HG02642 (cell line): ENCODE measurements at regions not wholly inside any gene's neighbourhood (a gene's known extent, or its start where the extent isn't known, plus 50 kb on each side); places are given as distances from the start of the nearest gene placed in this dataset.
"Not testable (repeated sequence)": the region's sequence is repeated elsewhere in the genome, so short reads cannot be mapped to it uniquely, and the experiment has no call there.

Source experiments
- ATAC-seq: cut with Tn5 transposase; IDR thresholded peaks from one replicate; pipeline ENCODE4 v1.9.1; 2021; ENCODE audit warnings: mild to moderate bottlenecking; ENCODE audit not compliant: unreplicated experiment, poor library complexity

DNA sequence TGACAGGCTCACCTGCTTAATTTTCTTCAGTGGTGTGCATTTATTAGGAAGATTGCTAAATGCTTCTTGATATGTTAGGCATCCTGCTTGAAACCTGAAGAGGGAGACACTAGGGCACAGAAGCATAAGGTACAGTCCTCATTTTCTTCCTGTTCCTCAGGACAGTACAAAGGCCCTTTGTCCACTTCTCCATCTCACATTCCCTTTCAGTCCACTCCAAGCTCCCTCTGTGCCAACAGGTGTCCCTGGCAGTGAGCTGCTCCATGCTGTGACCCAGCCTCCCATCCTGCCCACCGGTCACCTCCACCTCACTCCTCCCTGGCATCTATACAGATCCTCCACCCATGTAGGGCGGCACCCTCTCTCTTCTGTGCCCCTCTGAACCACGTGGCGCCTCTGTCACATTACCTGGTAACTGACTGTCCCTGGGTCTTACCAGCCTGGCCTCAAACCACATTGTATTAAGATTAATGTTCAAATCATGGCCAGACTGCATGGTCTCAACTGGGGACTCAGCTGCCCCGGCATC, 162.8 kb downstream of the VAPA start:
- ATAC-seq = no peak

DNA sequence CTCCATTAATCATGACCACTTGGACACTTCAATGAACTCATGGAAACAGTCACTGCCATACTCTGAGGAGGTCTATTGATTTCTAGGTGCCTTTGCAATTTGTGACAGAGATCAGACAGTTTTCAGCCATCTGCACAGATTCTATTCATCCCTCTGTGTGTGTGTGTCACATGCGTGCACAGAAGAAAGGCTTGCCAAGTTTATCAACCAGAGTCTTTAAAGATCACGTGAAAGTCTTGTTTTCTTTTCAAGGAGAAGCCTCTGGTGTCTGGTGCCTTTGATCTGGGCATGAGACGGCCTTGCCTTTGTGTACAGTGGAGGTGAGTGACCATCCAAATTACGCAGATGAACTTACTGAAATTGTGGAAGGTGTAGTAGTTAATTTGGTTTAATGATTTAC, 164.2 kb downstream of the VAPA start:
- ATAC-seq = no peak

DNA sequence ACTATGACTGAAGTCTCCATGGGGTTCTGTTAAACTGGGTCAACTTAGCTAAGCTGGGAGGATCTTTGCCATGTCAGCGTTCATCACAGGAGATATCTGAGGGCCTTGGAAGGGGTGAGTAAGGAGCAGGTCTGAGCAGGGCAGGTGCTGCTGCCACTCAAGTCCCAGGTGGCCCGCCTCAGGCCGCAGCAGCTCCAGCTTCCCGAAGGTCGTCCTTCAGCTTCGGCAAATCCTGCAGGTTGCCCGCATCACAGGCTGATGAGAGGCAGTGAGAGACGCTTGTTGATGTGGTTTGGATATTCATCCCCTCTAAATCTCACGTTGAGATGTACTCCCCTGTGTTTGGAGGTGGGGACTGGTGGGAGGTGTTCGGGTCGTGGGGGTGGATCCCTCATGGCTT, 166.6 kb downstream of the VAPA start:
- ATAC-seq = no peak

DNA sequence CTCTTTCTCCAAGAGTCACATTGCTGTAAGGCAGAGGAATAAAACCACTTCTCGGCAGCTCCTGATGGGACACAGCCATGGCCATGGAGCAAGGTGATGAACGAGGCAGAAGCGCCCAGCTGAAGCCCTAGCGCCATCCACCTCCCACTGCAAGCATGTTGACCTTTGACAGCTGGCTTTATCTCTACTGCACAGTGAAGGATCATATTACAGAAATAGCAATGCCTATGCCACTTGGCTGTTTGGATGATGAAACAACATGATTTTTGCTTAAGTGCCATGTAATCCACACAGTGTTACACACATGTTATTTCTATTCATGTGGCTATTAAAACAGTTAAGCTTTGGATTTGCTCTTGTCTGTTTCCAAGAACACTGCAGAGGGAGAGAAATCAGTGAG, 167.7 kb downstream of the VAPA start:
- ATAC-seq = no peak

DNA sequence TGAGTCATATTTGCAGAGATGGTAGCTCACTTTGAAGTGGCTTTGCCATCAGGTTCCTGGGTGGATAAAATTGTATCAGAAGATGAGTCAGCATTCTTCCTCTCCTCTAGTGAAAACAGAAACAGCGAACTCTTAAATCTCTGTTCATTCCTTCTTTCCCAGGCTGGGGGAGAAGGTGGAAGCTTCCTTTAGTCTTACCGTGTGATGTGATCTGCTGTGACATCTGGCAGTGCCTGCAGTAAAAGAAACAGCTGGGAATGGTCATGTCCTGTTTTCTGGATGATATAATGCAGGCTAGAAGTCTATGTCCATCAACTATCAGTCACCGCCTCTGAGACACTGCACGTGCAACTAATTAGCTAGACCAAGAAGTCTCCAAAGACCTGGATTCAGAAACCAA, 171.6 kb downstream of the VAPA start:
- no peak for ATAC-seq

DNA sequence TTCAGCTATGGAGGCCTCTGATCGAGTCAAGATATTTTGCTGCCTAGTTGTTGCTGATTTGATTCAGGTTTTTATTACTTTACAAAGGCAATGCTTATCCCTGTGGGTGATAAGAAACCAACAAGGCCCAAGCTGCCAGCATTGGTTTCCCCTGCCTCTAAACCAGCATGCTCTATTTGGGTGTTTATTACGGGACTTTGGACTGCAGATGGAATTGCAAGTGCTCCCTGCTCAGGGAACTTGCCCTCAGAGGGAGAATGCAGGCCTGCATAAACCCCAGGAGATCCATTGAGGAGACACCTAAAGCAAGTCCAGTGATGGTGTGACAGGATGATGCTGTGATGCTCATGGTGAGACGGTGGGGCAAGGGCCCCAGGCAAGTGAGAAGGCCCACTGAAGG, 172.1 kb downstream of the VAPA start:
- ATAC-seq = no peak

DNA sequence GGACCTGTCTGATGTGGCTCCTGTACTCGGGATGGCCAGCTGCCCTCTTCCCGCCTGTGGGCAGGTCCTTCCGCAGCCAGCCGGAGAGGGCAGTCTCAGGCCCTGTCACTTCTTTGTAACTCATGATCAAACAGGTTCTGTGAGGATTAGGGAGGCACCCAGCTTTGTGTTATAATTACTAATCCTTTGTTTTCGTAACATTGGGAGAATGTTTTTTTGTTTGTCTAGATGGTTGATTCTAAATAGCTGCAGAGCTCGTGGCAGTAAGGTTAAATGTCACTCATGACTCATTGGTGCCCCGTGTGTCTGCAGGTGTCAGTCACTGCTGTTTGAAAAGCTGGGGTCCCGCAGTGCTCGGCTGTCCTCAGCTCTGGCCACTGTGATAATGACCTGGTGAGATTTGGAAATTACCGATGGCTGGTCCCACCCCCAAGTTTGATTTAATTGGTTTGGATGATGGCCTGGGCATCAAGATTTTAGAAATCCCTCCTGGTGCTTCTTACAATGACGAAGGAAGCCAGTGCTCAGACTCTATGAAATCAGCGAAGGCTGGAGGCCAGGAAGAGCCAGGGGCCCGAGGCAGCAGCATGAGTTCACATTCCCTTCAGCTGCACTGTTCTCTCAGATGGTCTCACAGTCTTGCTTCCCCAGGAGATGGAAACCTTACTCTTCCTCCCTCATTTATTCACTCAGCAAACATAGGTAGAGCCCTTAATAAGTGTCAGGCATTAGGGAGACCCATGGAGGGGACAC, 172.8 kb downstream of the VAPA start:
- no peak for ATAC-seq

DNA sequence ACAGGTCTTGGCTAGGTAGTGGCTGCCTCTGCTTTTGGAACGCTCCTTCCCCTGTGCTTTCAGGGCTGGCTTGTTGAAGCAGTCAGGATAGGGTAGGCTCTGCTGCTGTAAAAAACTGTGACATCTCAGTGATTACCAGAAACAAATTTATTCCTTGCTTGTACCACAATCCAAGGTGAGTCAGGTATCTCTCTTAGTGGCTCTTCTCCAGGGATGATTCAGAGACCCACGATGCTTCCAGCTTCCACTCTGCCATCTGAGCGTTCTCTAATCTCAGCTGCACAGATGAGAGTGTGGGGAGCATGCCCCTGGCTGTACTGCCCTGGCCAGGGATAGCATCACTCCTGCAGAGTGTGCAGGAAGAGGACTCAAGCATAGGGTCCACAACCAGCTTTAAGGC, 174.9 kb downstream of the VAPA start:
- ATAC-seq = no peak

DNA sequence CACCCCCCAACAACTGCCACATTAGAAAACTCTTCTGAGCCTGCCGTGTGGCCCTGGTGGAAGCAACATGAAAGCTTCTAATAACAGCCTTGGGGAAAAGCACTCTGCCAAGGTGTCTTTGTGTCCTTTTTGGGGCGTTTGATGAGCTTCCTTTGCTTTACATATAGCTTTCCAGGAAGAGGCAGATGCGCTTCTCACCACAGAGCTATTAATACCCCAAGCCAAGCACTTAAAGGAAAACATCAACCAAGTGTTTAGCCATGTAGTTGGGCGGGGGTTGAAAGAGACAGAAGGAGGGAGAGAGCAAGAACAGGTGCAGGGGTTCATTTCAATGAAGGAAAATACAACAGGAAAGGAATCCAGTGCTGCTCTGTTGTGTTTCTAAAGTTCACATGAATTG, 176.1 kb downstream of the VAPA start:
- no peak for ATAC-seq

DNA sequence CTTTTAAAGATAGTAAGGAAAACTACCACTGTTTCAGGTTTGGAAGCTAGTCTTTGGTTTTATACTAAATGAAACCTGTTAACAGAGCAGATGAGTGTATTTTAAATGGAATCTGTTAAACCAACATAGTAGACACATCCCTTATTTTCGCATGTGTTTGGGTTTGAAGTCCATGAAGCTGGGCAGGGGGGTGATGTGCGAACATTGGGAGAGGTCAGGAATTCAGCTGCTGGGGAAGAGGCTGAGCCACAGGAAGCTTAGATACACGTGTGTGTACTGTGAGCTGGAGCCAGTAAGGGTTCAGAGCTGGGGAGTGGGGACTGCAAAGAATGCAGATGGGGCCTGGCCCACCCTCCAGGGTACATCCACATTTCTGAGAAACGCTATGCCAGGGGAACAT, 176.9 kb downstream of the VAPA start:
- ATAC-seq = no peak

DNA sequence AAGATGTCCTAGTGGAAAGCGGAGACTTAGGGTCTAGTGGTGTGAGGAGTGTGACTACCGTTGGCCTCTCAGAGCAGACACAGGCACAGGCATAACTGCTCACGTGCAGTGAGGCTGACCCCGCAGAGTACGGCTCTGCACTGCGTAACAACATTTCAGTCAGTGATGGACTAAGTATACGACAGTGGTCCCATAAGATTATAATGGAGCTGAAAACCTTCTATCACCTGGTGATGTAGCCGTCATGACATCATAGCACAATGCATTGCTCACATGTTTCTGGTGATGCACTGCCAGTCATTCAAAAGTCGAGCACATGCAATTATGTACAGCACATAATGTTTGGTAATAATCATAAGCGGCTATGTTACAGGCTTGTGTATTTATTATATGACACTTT, 179.6 kb downstream of the VAPA start:
- ATAC-seq = no peak

DNA sequence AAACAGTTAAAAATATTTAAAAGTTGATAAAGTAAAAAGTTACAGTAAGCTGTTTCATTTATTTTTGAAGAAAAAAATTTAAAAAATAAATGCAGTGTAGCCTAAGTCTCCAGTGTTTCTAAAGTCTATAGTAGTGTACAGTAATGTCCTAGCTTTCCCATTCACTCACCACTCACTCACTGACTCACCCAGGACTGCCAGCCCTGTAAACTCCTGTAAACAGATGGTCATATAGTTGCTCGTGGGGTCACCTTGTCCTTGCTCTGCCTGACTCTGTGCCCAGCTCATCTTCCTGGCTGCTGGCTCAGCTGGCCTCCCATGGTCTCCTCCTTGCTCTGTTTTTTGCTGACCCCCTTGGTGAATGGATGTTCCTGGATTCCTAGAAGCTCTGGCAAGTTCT, 180.3 kb downstream of the VAPA start:
- ATAC-seq = no peak

DNA sequence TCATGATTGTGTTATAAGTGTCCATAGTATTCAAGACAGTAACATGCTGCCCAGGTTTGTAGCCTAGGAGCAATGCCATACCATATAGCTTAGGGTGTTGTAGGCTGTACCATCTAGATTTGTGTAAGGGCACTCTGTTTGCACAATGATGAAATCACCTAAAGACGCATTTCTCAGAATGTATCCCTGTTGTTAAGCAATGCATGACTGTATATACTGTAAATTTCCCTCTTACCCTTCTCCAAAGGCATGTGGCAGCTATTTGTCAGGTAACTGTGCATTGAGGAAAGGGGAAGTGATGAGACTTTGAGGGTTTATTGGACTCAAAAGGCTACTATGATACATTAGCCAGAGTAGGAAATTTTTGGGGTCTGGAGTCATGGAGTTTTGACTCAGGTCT, 180.8 kb downstream of the VAPA start:
- ATAC-seq = no peak

DNA sequence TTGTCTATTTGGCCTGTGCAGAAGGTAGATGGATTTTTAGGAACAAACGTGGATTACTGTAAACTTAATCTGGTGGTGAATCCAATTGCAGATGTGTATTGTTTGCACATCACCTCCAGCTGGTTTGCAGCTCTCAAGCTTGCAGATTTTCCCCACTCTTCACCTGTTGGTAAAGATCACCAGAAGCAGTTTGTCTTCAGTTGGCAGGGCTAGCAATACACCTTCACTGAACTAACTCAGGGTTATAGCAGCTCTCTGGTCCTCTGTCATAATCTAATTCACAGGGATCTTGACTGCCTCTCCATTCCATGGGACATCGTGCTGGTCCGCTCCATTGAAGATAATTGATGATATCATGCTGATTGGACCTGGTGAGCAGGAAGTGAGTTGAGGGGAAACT, 181.5 kb downstream of the VAPA start:
- ATAC-seq = no peak

DNA sequence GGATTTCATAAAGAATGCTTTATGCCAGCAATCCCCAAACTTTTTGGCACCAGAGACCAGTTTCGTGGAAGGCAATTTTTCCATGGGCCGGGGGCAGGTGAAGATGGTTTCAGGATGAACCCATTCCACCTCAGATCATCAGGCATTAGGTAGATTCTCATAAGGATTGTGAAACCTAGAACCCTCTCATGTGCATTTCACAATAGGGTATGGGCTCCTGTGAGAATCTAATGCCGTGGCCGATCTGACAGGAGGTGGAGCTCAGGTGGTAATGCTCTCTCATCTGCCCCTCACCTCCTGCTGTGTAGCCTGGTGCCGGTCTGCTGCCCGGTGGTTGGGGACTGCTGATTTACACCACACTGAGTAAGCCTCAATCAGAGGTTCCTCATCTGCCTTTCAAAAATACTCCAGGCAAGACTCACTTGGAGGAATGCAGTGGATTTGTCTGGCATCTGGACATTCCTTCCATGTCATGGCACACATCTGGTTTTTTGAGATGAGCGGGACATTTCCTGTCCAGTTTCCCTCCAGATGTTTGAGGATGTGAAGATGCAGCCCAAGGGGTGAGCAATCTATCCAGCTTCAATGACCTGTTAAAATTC, 185.8 kb downstream of the VAPA start:
- no peak for ATAC-seq

DNA sequence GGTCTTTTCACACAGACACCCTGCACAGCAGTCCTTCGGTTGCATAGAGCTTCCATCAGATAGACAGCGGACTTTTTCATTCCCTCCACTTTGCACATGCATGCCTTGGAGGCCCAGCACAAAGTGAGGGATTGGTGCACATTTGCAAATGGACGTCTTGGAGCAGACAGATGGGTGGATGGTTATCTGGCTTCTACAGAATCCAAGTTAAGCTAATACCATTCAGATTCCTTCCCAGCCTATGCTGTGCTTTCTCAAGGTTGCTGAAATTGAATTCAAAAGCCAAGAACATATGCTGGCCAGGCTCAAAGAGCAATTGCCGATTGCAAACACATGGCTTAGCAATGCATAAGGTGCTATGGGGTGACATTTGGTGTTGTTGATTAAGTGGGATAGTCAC, 186.4 kb downstream of the VAPA start:
- no peak for ATAC-seq

DNA sequence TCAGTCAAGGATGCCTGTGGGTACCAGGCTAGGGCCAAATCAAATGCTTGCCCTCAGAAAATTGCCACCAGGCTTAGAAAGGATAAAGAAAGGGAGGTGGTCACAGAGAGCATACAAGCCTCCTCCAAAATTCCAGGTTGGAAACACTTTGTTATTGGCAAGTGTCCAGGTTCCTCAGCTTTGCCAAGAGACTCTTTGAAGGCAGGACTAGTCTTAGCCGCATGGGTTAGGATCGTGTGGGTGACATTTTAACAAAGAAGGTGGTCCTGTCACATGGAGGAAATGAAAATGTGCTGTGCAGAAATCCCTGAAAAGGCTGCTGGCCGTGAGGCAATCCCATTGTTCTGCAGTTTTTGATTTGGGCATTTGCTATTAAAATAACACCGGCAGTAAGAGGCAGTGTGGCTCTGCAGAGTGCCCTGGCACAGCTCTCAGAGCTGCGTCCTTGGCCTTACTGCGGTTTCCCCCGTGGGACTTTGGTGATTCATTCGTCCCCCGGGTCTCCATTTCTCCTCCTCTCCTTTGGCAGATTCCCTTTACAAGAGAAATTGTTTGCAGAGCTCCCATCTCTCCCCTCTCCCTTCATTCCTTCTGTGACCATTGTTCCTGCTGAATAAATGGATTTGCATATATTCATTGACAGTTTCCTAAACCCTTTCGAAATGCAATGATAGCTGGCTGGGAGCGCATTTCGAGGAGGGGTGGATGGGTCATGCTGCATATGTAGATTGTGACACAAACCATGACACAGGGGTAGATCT, 187.3 kb downstream of the VAPA start:
- ATAC-seq = no peak

DNA sequence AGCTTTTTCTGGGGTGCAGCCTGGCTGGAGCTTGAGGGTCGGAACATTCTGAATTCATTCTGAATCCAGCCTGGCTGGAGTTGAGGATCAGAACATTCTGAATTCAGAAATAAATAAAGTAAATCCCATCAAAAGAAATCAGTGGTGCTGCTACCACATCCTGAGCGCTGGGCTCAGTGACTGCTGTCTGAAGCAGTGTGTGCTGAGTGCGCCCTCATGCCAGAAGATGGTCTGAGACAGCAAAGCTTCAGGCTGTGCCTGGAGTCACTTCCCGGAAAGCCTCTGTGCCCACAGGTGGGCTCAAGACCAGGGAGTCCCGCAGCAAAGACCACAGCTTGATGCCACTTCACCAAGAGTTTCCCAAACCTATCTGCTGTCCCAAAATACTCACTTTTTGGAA, 187.9 kb downstream of the VAPA start:
- no peak for ATAC-seq

DNA sequence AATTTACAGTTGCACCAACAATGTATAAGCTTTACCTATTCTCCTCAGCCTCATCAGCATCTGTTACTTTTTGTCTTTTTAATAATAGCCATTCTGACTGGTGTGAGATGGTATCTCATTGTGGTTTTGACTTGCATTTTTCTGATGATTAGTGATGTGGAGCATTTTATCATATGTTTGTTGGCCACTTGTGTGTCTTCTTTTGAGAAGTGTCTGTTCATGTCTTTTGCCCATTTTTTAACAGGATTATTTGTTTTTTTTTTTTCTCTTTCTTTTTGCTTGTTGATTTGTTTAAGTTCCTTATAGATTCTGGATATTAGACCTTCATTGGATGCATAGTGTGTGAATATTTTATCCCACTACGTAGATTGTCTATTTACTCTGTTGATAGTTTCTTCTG, 191.3 kb downstream of the VAPA start:
- ATAC-seq = not testable (repeated sequence)

DNA sequence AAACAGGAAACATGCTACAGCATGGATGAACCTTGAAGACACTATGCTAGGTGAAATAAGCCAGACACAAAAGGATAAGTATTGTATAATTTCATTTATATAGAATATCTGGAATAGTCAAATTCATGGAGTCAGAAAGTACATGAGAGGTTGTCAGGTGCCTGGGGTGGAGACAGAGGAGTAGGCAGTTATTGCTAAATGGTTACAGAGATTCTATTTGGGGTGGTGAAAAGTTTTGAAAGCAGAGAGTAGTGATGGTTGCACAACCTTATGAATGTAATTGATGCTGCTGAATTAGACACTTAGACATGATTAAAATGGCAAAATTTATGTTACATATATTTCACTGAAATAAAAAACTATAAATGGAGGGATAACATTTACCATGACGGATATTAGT, 197.4 kb downstream of the VAPA start:
- no peak for ATAC-seq

DNA sequence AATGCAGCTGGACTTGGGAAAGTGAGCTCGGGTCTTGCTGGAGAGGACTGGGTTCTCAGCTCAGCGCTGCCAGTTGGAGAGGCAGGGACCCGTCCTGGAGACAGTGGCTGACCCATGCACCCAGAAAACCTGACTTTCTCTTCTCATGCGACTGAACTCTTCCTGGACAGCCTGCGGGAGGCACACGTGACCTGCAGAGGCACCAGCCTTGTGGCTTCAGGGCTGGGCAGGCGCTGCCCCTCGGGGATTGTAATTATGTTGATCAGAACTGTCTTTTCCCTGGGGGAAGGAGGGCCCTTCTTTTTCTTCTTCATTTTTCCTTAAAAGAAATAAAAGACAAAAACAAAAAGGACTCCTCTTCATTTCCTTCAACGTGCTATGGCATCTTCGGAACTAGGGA, 198.1 kb downstream of the VAPA start:
- ATAC-seq = no peak
